ENCODE measurements at regions not wholly inside any gene's neighbourhood (a gene's known extent, or its start where the extent isn't known, plus 50 kb on each side); places are given as distances from the start of the nearest gene placed in this dataset.

DNA sequence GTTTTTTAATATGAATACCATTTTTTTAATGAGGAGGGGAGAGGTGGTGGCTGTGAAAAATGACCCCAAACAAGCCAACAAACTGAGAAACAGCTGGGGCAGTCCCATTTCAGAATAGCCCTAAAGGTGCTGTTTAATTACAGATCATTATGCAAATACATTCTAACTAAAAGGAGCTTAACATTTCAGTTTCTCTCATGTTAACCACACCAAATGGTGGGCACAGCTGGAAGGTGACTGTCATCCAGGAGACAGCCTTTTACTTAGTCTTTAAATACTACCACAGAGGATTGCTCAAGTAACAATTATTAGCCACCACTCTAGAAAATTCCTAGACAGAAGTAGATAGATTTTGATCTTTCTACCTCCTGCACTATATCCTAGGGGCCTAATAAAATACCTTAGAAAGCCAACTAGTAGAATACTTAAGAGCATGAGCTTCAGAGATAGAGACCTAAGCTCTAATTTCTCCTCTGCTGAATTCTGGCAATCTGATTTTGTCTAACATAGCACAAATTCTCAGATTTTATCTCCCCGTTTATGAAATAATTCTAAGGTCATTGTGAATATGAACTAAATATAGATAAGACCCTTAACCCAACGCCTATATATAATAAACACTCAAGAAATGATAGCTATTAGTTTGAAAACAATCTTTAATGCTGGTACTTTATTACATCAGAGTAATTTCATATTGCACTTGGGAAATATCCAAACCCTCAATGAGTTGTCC lies 615.1 kb upstream of the NRSN1 start:
- TF ChIP-seq, protein P1, sequence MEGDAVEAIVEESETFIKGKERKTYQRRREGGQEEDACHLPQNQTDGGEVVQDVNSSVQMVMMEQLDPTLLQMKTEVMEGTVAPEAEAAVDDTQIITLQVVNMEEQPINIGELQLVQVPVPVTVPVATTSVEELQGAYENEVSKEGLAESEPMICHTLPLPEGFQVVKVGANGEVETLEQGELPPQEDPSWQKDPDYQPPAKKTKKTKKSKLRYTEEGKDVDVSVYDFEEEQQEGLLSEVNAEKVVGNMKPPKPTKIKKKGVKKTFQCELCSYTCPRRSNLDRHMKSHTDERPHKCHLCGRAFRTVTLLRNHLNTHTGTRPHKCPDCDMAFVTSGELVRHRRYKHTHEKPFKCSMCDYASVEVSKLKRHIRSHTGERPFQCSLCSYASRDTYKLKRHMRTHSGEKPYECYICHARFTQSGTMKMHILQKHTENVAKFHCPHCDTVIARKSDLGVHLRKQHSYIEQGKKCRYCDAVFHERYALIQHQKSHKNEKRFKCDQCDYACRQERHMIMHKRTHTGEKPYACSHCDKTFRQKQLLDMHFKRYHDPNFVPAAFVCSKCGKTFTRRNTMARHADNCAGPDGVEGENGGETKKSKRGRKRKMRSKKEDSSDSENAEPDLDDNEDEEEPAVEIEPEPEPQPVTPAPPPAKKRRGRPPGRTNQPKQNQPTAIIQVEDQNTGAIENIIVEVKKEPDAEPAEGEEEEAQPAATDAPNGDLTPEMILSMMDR (conservative IDR thresholded peaks at IDR 0.05 in 1 of 2, IDR thresholded peaks at IDR 0.05 in 1 of 2; ENCODE audit: low read depth in 1 of 2, low read length in 2 of 2), result no peak
- no peak for TF ChIP-seq EZH2 (IDR thresholded peaks at IDR 0.05; ENCODE audit: low read length, missing control alignments)
